ENCODE measurements at regions not wholly inside any gene's neighbourhood (a gene's known extent, or its start where the extent isn't known, plus 50 kb on each side); places are given as distances from the start of the nearest gene placed in this dataset.

DNA sequence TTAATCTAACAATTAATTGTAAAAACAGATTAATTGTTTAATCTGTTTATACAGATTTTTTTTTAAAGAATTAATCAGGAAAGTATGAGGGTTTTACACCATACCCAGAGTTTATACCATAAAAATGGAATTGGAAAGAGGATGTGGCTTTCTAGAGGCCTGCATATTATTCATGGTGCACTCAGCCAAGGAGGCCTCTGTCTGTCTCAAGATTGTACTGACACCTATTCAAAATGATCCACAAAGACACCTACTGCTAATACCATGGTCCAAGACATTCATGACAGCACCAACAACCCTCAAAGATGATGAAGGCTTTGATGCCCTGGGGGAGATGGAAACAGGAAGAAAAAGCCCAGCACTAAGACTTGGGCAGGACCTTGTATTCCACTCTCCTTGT lies 58.1 kb upstream of the MAST4 start:
- intact Hi-C loops (cut with DNase I), result no loop called here
- no peak for ATAC-seq
- H3K4me1 ChIP-seq, result no peaks in the 10 kb centered on the region

DNA sequence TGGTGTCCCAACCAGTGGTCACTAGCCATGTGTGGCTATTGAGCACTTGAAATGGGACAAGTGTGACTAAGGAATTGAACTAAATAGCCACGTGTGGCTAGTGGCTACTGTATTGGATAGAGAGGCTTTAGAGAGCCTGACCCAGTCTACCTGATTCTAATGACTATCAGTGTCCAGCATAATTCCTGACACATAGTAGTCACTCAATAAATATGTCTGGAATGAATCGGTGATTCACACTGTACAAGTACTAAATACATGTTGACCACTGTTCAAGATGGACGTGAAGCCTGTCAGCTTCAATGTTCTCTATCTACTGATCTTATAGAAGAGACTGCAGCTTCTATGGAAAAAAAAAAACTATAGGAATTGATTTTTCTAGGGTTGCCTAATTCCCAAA lies 57.7 kb upstream of the MAST4 start:
- DNase-seq (no peak), ATAC-seq (no peak)
- intact Hi-C loops (cut with DNase I), result no loop called here
- H3K27ac ChIP-seq, result no peak overlapping the region
- H3K4me3 ChIP-seq, result no peak overlapping the region
- no peaks in the 10 kb centered on the region for H3K4me1 ChIP-seq
- TF ChIP-seq POLR2A (IDR thresholded peaks at IDR 0.05), result no peak
- TF ChIP-seq, protein P1, sequence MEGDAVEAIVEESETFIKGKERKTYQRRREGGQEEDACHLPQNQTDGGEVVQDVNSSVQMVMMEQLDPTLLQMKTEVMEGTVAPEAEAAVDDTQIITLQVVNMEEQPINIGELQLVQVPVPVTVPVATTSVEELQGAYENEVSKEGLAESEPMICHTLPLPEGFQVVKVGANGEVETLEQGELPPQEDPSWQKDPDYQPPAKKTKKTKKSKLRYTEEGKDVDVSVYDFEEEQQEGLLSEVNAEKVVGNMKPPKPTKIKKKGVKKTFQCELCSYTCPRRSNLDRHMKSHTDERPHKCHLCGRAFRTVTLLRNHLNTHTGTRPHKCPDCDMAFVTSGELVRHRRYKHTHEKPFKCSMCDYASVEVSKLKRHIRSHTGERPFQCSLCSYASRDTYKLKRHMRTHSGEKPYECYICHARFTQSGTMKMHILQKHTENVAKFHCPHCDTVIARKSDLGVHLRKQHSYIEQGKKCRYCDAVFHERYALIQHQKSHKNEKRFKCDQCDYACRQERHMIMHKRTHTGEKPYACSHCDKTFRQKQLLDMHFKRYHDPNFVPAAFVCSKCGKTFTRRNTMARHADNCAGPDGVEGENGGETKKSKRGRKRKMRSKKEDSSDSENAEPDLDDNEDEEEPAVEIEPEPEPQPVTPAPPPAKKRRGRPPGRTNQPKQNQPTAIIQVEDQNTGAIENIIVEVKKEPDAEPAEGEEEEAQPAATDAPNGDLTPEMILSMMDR (IDR thresholded peaks at IDR 0.05), result no peak
- H3K9me3 ChIP-seq, result no peaks in the 10 kb centered on the region
- H3K36me3 ChIP-seq, result no peaks in the 10 kb centered on the region
- no peaks in the 10 kb centered on the region for H3K27me3 ChIP-seq
- 72% methylated on average over 3 of the region's 3 CpGs for WGBS (ENCODE audit: insufficient coverage, low coverage, low lambda C conversion rate, missing lambda C conversion rate)

More for the DNA sequence above, 58.1 kb upstream of the MAST4 start:
- Histone ChIP-seq H3K36me3 (no peaks in the 10 kb centered on the region), H3K9me3 (no peaks in the 10 kb centered on the region), H3K27me3 (no peaks in the 10 kb centered on the region), H3K4me3 (no peak overlapping the region), H3K27ac (no peak overlapping the region)
- no peak for DNase-seq
- TF ChIP-seq, protein P1 (IDR thresholded peaks at IDR 0.05), result no peak
- no peak for TF ChIP-seq POLR2A (IDR thresholded peaks at IDR 0.05)

DNA sequence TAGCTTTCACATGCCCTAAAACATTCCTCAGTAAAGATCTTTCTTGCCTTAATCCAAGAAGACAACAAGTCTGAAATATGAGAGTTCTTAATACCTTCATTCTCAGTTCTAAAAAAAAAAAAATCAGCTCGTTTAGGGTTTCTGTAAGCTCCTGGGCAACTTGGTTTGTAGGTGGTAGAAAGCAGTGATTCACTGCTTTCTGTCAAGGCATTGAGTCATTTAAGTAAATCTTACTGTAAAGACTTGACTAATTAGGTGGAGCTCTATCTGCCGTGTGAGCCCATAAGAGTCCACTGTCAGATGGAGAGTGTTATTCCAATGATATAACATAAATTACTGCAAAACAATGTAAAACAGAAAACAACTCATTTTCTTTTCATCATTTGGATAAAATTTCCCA lies 56.1 kb upstream of the MAST4 start:
- no peaks in the 10 kb centered on the region for H3K36me3 ChIP-seq
- H3K27ac ChIP-seq, result no peak overlapping the region
- WGBS (ENCODE audit: insufficient coverage, low coverage, low lambda C conversion rate, missing lambda C conversion rate), result 55% methylated on average over 2 of the region's 2 CpGs
- H3K4me3 ChIP-seq, result no peak overlapping the region
- intact Hi-C loops (cut with DNase I), result no loop called here
- DNase-seq (no peak), ATAC-seq (no peak)
- H3K9me3 ChIP-seq, result no peaks in the 10 kb centered on the region
- no peaks in the 10 kb centered on the region for H3K4me1 ChIP-seq
- no peak for TF ChIP-seq POLR2A (IDR thresholded peaks at IDR 0.05)
- TF ChIP-seq, protein P1 (IDR thresholded peaks at IDR 0.05), result no peak
- no peaks in the 10 kb centered on the region for H3K27me3 ChIP-seq

DNA sequence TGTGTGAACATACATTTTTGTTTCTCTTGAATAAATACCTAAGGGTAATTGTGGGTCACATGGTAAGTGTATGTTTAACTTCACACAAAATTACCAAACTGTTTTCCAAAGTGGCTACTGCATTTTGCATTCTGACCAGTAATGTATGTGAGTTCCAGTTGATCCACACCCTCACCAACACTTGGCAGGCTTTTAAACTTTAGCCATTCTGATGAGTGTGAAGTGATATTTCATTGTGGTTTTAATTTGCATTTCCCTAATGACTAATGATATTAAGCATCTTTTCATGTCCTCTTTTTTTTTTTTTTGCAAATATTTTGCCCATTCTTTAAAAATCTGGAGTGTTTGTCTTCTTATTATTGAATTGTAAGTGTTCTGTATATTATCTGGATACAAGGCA lies 53.5 kb upstream of the MAST4 start:
- intact Hi-C loops (cut with DNase I), result no loop called here
- H3K36me3 ChIP-seq, result no peaks in the 10 kb centered on the region
- TF ChIP-seq POLR2A (IDR thresholded peaks at IDR 0.05), result no peak
- TF ChIP-seq, protein P1 (IDR thresholded peaks at IDR 0.05), result no peak
- DNase-seq (no peak), ATAC-seq (no peak)
- H3K9me3 ChIP-seq, result no peaks in the 10 kb centered on the region
- no peak overlapping the region for H3K4me3 ChIP-seq
- no peak overlapping the region for H3K27ac ChIP-seq
- no peaks in the 10 kb centered on the region for H3K27me3 ChIP-seq
- H3K4me1 ChIP-seq, result no peaks in the 10 kb centered on the region
